Neural cell (in vitro differentiated cells): ENCODE measurements at regions not wholly inside any gene's neighbourhood (a gene's known extent, or its start where the extent isn't known, plus 50 kb on each side); places are given as distances from the start of the nearest gene placed in this dataset.

ENCODE experiments used
- CTCF ChIP-seq: fragments of 450-650 bp; IDR thresholded peaks from 2 replicates; pipeline ENCODE4 v1.5.1; 2014; ENCODE audit warnings: antibody characterized with exemption, mild to moderate bottlenecking, moderate library complexity; ENCODE audit not compliant: poor library complexity, severe bottlenecking
- EP300 ChIP-seq: fragments of 450-650 bp; conservative IDR thresholded peaks from 2 replicates; pipeline ENCODE4 v1.6.1; 2014; ENCODE audit warnings: antibody characterized with exemption, mild to moderate bottlenecking, moderate library complexity; ENCODE audit not compliant: poor library complexity, severe bottlenecking
- EZH2 ChIP-seq: fragments of 200-600, 300-800 bp; shearing (Covaris generic), sonication (generic); IDR thresholded peaks from 2 replicates; pipeline ENCODE4 v1.6.1; 2014; ENCODE audit warnings: antibody characterized with exemption, low read length, borderline replicate concordance, mild to moderate bottlenecking; ENCODE audit not compliant: insufficient read depth, poor library complexity, severe bottlenecking
- POLR2AphosphoS5 ChIP-seq: IDR thresholded peaks from 2 replicates; pipeline ENCODE4 v1.6.1; 2012
- SMC3 ChIP-seq: fragments of 450-650 bp; conservative IDR thresholded peaks from 2 replicates; pipeline ENCODE4 v1.6.1; 2014; ENCODE audit warnings: antibody characterized with exemption, mild to moderate bottlenecking, moderate library complexity; ENCODE audit not compliant: poor library complexity

DNA sequence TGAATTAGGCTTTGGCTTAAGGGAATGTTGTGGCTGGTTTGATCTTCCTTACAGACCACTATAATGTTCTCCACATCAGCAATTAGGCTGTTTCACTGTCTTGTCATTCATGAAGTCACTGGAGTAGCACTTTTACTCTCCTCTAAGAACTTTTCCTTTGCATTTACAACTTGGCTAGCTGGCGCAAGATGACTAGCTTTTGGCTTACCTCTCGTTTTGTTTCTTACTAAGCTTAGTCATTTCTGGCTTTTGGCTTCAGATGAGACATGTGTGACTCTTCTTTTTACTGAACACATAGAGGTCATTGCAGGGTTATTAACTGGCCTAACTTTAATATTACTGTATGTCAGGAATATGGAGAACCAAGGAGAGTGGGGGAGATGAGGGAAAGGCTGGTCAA, 143.2 kb downstream of the PTCHD4 start:
- TF ChIP-seq SMC3, result no peak
- TF ChIP-seq EP300, result no peak
- no peak for TF ChIP-seq CTCF
- no peak for TF ChIP-seq EZH2
- TF ChIP-seq POLR2AphosphoS5, result no peak
